Right atrium auricular region (tissue), 2 donors: ENCODE measurements at regions not wholly inside any gene's neighbourhood (a gene's known extent, or its start where the extent isn't known, plus 50 kb on each side); places are given as distances from the start of the nearest gene placed in this dataset.
"Not testable (repeated sequence)": the region's sequence is repeated elsewhere in the genome, so short reads cannot be mapped to it uniquely, and the experiment has no call there.

Source experiments
- DNase-seq: peaks from one replicate; pipeline ENCODE4 v3.0.0-alpha.2; 2019; ENCODE audit warnings: low spot score
- H3K27ac ChIP-seq, 2 donors: fragments of 200-600 bp; sonication (generic); 1 replicate in 1 of 2; 2 replicates in 1 of 2; pipeline ENCODE4 v1.5.1; 2016 to 2019
- H3K27me3 ChIP-seq, 2 donors: fragments of 200-600 bp; sonication (generic); one replicate each; pipeline versions ENCODE4 v1.5.1 to v1.6.0; 2017 to 2019
- H3K36me3 ChIP-seq: fragments of 200-600 bp; sonication (generic); one replicate; pipeline ENCODE4 v1.5.1; 2016
- H3K4me1 ChIP-seq, 2 donors: fragments of 200-600 bp; sonication (generic); one replicate each; pipeline versions ENCODE4 v1.5.1 to v1.6.0; 2017 to 2019
- H3K4me3 ChIP-seq, 2 donors: fragments of 200-600 bp; sonication (generic); 1 replicate in 1 of 2; 2 replicates in 1 of 2; pipeline ENCODE4 v1.5.1; 2017 to 2019; ENCODE audit warnings: mild to moderate bottlenecking in 1 of 2, moderate library complexity in 1 of 2
- H3K9me3 ChIP-seq, 2 donors: fragments of 200-600 bp; sonication (generic); one replicate each; pipeline ENCODE4 v1.5.1; 2019
- TF ChIP-seq, protein P1 (sequence below), 2 donors: fragments of 200-600 bp; sonication (generic); IDR thresholded peaks; one replicate each; pipeline ENCODE4 v1.5.1; 2019; ENCODE audit warnings: antibody characterized with exemption in 2 of 2

DNA sequence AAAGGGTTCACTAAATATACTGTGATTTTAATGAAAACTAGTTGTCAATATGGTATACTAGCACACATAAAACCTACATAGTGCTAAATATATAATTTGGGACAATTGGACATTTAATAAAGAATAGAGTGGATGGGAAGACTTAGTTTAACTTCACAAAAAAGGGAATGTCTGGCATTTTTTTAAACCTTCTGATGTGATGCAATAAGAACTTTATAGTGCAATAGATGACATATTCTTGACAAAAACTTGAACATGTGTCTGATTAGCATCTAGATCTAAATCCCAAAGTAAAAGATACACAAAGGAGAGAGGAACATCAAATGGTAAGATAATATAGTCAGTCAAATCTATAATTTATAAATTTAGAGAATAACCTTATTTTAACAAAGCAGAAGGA, 488.3 kb upstream of the SYT1 start:
- no peak overlapping the region for H3K27ac ChIP-seq
- H3K9me3 ChIP-seq: no peaks in the 10 kb centered on the region
- no peak for DNase-seq
- H3K36me3 ChIP-seq: no peaks in the 10 kb centered on the region
- no peaks in the 10 kb centered on the region for H3K4me1 ChIP-seq
- no peak overlapping the region for H3K4me3 ChIP-seq
- no peaks in the 10 kb centered on the region for H3K27me3 ChIP-seq
- TF ChIP-seq, protein P1, sequence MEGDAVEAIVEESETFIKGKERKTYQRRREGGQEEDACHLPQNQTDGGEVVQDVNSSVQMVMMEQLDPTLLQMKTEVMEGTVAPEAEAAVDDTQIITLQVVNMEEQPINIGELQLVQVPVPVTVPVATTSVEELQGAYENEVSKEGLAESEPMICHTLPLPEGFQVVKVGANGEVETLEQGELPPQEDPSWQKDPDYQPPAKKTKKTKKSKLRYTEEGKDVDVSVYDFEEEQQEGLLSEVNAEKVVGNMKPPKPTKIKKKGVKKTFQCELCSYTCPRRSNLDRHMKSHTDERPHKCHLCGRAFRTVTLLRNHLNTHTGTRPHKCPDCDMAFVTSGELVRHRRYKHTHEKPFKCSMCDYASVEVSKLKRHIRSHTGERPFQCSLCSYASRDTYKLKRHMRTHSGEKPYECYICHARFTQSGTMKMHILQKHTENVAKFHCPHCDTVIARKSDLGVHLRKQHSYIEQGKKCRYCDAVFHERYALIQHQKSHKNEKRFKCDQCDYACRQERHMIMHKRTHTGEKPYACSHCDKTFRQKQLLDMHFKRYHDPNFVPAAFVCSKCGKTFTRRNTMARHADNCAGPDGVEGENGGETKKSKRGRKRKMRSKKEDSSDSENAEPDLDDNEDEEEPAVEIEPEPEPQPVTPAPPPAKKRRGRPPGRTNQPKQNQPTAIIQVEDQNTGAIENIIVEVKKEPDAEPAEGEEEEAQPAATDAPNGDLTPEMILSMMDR (IDR thresholded peaks at IDR 0.05): no peak

DNA sequence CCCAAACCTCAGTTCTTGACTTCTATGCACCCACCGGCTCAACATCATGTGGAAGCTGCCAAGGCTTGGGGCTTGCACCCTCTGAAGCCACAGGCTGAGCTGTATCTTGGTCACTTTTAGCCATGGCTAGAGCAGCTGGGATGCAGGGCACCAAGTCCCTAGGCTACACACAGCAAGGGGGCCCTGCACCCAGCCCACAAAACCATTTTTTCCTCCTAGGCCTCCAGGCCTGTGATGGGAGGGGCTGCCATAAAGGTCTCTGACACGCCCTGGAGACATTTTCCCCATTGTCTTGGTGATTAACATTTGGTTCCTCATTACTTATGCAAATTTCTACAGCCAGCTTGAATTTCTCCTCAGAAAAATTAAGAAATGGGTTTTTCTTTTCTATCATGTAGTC, 485.5 kb upstream of the SYT1 start:
- not testable (repeated sequence) for H3K4me3 ChIP-seq, H3K4me1 ChIP-seq

GRCh38 chr12:78383414-78383813, 481.2 kb upstream of the SYT1 start:
- DNase-seq: no peak
- TF ChIP-seq, protein P1 (IDR thresholded peaks at IDR 0.05): no peak
- Histone ChIP-seq H3K4me1 (no peaks in the 10 kb centered on the region), H3K27me3 (no peaks in the 10 kb centered on the region), H3K27ac (no peak overlapping the region), H3K36me3 (no peaks in the 10 kb centered on the region), H3K4me3 (no peak overlapping the region), H3K9me3 (no peaks in the 10 kb centered on the region)

More for the DNA sequence above, 485.5 kb upstream of the SYT1 start:
- not testable (repeated sequence) for H3K27me3 ChIP-seq, H3K9me3 ChIP-seq, H3K27ac ChIP-seq, DNase-seq, H3K36me3 ChIP-seq

DNA sequence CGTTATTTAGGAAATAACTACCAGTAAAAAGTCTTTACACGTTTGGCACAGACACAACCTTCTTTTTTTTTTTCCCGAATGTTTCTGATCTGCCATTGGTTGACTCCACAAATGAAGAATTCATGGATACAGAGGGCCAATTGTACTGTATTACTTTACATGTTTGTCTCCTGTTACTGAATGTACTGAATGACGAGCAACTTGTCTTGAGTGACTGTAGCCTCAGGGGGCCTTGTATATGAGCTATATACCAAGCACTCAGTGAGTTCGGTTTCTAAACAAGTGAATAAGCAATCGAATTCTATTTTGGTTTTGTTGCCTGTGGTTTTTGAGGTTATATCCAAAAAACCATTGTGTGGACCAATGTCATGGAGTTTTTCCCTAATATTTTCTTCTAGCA, 480.0 kb upstream of the SYT1 start:
- no peaks in the 10 kb centered on the region for H3K36me3 ChIP-seq
- no peak for DNase-seq
- TF ChIP-seq, protein P1 (IDR thresholded peaks at IDR 0.05): no peak
- H3K27ac ChIP-seq: no peak overlapping the region
- H3K9me3 ChIP-seq: no peaks in the 10 kb centered on the region
- no peaks in the 10 kb centered on the region for H3K27me3 ChIP-seq
- no peaks in the 10 kb centered on the region for H3K4me1 ChIP-seq
- no peak overlapping the region for H3K4me3 ChIP-seq

DNA sequence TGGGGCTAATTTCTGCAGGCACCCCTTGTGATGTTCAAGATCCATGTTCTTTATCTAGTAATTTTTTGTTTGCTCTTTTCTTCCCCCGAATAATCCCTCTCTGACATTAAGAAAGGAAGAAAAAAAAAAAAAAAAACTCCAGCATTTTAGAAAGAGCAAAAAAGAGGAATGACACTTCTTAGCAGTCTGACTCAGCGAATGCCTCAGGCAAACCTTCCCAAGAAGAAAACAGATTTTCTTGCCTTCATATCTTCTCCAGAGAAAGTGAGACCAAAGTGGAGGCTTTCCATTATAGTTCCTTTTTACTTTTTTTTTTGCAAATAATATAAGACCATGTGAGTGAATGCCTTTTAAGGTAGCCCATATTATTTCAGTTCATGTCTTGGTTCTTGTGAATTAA, 479.0 kb upstream of the SYT1 start:
- DNase-seq: no peak
- Histone ChIP-seq H3K9me3 (no peaks in the 10 kb centered on the region), H3K27ac (no peak overlapping the region), H3K36me3 (no peaks in the 10 kb centered on the region), H3K27me3 (no peaks in the 10 kb centered on the region), H3K4me1 (no peaks in the 10 kb centered on the region), H3K4me3 (no peak overlapping the region)
- TF ChIP-seq, protein P1 (IDR thresholded peaks at IDR 0.05): no peak

GRCh38 chr12:78386871-78387270, 477.7 kb upstream of the SYT1 start:
- TF ChIP-seq, protein P1 (IDR thresholded peaks at IDR 0.05): no peak
- no peaks in the 10 kb centered on the region for H3K9me3 ChIP-seq
- H3K36me3 ChIP-seq: no peaks in the 10 kb centered on the region
- no peak overlapping the region for H3K4me3 ChIP-seq
- H3K27me3 ChIP-seq: no peaks in the 10 kb centered on the region
- H3K4me1 ChIP-seq: no peaks in the 10 kb centered on the region
- no peak for DNase-seq
- H3K27ac ChIP-seq: no peak overlapping the region
